Endothelial cell of umbilical vein (primary cell): ENCODE measurements at regions not wholly inside any gene's neighbourhood (a gene's known extent, or its start where the extent isn't known, plus 50 kb on each side); places are given as distances from the start of the nearest gene placed in this dataset.

Experiments used
- BruUV-seq: library from RNA; stranded (reverse); fragments of 400-500 nt; replicated peaks from 2 replicates; lab custom pipeline; 2021; lab: Mats Ljungman, UMichigan
- CTCF ChIA-PET: fragments of 300-600, 350-600 bp; sonication (Branson Sonifier 250); formaldehyde crosslinking; loops from one replicate; lab custom pipeline; 2021; ENCODE audit warnings: antibody characterized with exemption, inconsistent platforms; lab: Charles Lee
- POLR2A ChIA-PET: fragments of 300-600, 350-600 bp; sonication (Branson Sonifier 250); formaldehyde crosslinking; loops from one replicate; lab custom pipeline; 2021; ENCODE audit warnings: antibody characterized with exemption, inconsistent platforms; lab: Charles Lee
- DNase-seq: peaks from one replicate; pipeline ENCODE4 v3.0.0-alpha.2; 2011; ENCODE audit warnings: low read depth, low spot score
- FAIRE-seq: peaks from 2 replicates; lab custom pipeline; 2011; peaks lifted over from hg19 to GRCh38; lab: Jason Lieb, UNC
- H2AFZ ChIP-seq: 2 replicates; pipeline ENCODE4 v1.6.0; 2012; ENCODE audit warnings: low read depth, low read length, control low read depth, inconsistent platforms
- H3K27ac ChIP-seq: 2 replicates; pipeline ENCODE4 v1.5.1; 2011; ENCODE audit warnings: low read depth, mild to moderate bottlenecking, control low read depth, low read length, moderate library complexity; ENCODE audit not compliant: insufficient read depth
- H3K27me3 ChIP-seq, 2 experiments: 2 replicates each; pipeline versions ENCODE4 v1.6.0 to v1.6.1; 2011; ENCODE audit warnings: low read length in 2 of 2, mixed read lengths in 1 of 2; ENCODE audit not compliant: control insufficient read depth in 2 of 2, insufficient read depth in 2 of 2
- H3K36me3 ChIP-seq, 2 experiments: 2 replicates in 1 of 2; 3 replicates in 1 of 2; pipeline ENCODE4 v1.5.1; 2011; ENCODE audit warnings: low read length in 2 of 2, mild to moderate bottlenecking in 1 of 2, moderate library complexity in 1 of 2; ENCODE audit not compliant: control insufficient read depth in 2 of 2, insufficient read depth in 2 of 2; ENCODE audit errors: extremely low read depth in 1 of 2
- H3K4me1 ChIP-seq: 3 replicates; pipeline ENCODE4 v1.5.1; 2011; ENCODE audit warnings: mild to moderate bottlenecking, low read length; ENCODE audit not compliant: control insufficient read depth, insufficient read depth; ENCODE audit errors: extremely low read depth
- H3K4me2 ChIP-seq: 2 replicates; pipeline ENCODE4 v1.6.1; 2011; ENCODE audit warnings: low read length, control low read depth, mixed read lengths; ENCODE audit not compliant: insufficient read depth
- H3K4me3 ChIP-seq, 3 experiments: fragments of 200-600 bp in 1 of 3; sonication (generic), shearing (Covaris generic) in 1 of 3; replicated peaks in 1 of 3; 2 replicates each; pipeline ENCODE4 v1.5.1; 2011 to 2016; ENCODE audit warnings: control low read depth in 3 of 3, low read length in 3 of 3, mild to moderate bottlenecking in 2 of 3, inconsistent platforms in 1 of 3, low read depth in 1 of 3, moderate library complexity in 1 of 3; ENCODE audit not compliant: insufficient read depth in 1 of 3
- H3K79me2 ChIP-seq: 2 replicates; pipeline ENCODE4 v1.6.0; 2012; ENCODE audit warnings: low read length, inconsistent platforms; ENCODE audit not compliant: control insufficient read depth, insufficient read depth
- H3K9ac ChIP-seq: replicated peaks from 2 replicates; pipeline ENCODE3; 2011; ENCODE audit warnings: low read length, control low read depth; ENCODE audit not compliant: insufficient read depth; ENCODE audit errors: extremely low read depth
- H3K9me1 ChIP-seq: replicated peaks from 3 replicates; pipeline ENCODE4 v1.6.0; 2011; ENCODE audit warnings: mild to moderate bottlenecking, low read length; ENCODE audit not compliant: control insufficient read depth, insufficient read depth; ENCODE audit errors: extremely low read depth
- H3K9me3 ChIP-seq: replicated peaks from 2 replicates; pipeline ENCODE4 v1.5.1; 2012; ENCODE audit warnings: low read length, inconsistent platforms; ENCODE audit not compliant: control insufficient read depth, insufficient read depth
- H4K20me1 ChIP-seq: replicated peaks from 2 replicates; pipeline ENCODE3; 2011; ENCODE audit warnings: mild to moderate bottlenecking, low read length; ENCODE audit not compliant: control insufficient read depth, insufficient read depth; ENCODE audit errors: extremely low read depth
- EZH2 ChIP-seq: IDR thresholded peaks from 2 replicates; pipeline ENCODE4 v1.6.1; 2012; ENCODE audit warnings: borderline replicate concordance, low read depth, mild to moderate bottlenecking, moderate library complexity, low read length, inconsistent platforms; ENCODE audit not compliant: severe bottlenecking
- FOS ChIP-seq: IDR thresholded peaks from 2 replicates; pipeline ENCODE4 v1.6.1; 2011; ENCODE audit warnings: mild to moderate bottlenecking, low read length, moderate library complexity, borderline replicate concordance; ENCODE audit not compliant: insufficient read depth
- GATA2 ChIP-seq: IDR thresholded peaks from 2 replicates; pipeline ENCODE4 v1.7.0; 2011; ENCODE audit warnings: low read depth, mild to moderate bottlenecking, moderate library complexity, mixed read lengths, low read length; ENCODE audit not compliant: insufficient read length, insufficient read depth
- JUN ChIP-seq: IDR thresholded peaks from 2 replicates; pipeline ENCODE4 v1.6.1; 2011; ENCODE audit warnings: borderline replicate concordance, low read depth; ENCODE audit not compliant: insufficient read length, insufficient read depth
- MYC ChIP-seq: IDR thresholded peaks from one replicate; pipeline ENCODE4 v1.6.1; 2011; ENCODE audit warnings: mild to moderate bottlenecking, low read depth, low read length
- POLR2A ChIP-seq: IDR thresholded peaks from 2 replicates; pipeline ENCODE4 v1.6.1; 2012; ENCODE audit warnings: low read depth, mild to moderate bottlenecking, control low read depth, low read length
- POLR2AphosphoS5 ChIP-seq: IDR thresholded peaks from 2 replicates; pipeline ENCODE4 v1.6.1; 2012; ENCODE audit warnings: low read depth, mild to moderate bottlenecking, control low read depth, low read length, moderate library complexity; ENCODE audit not compliant: insufficient read depth
- dilution Hi-C: fragments of 300-500 bp; cut with MboI; formaldehyde crosslinking; loops from one replicate; pipeline ENCODE4 v1.15.0; 2019; ENCODE audit warnings: low sequenced_read_pairs; ENCODE audit not compliant: extremely low pct_ligation_motif_present
- intact Hi-C: fragments of 100-400 bp; cut with micrococcal nuclease; formaldehyde crosslinking; loops from one replicate; pipeline ENCODE4 v1.10.0; 2022
- TF ChIP-seq, protein P1 (sequence below), 2 donors: IDR thresholded peaks; 1 replicate in 1 of 2; 2 replicates in 1 of 2; pipeline ENCODE4 v1.5.1; 2011; ENCODE audit warnings: low read length in 2 of 2, mild to moderate bottlenecking in 2 of 2, moderate library complexity in 2 of 2, control low read depth in 1 of 2, inconsistent platforms in 1 of 2, low read depth in 1 of 2; ENCODE audit not compliant: insufficient read depth in 1 of 2; ENCODE audit errors: extremely low read depth in 1 of 2
- TF ChIP-seq, protein P2 (sequence below): IDR thresholded peaks from 2 replicates; pipeline ENCODE4 v1.6.1; 2011; ENCODE audit not compliant: insufficient read depth, insufficient read length

DNA sequence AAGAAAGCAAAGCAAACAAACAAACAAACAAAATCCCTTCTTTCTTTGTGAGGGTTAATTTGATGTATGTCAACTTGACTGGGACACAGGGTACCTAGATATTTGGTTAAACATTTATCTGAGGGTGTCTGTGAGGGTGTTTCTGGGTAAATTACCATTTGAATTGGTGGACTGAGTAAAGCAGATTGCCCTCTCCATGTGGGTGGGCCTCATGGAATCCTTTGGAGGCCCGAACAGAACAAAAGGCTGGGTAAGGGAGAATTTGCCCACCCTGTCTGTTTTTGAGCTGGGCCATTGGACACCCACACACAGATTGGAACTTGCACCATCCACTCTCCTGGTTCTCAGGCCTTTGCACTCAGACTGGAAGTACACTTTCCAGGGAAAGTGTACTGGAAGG lies 628.8 kb upstream of the CITED2 start:
- H3K9ac ChIP-seq, result no peak overlapping the region
- no peak overlapping the region for H2AFZ ChIP-seq
- dilution Hi-C loops (no loop called here), intact Hi-C loops (no loop called here)
- H3K27ac ChIP-seq, result no peak overlapping the region
- no peak overlapping the region for H3K4me3 ChIP-seq
- H3K4me1 ChIP-seq, result no peaks in the 10 kb centered on the region
- ChIA-PET POLR2A (no interaction called here), CTCF (no interaction called here)
- BruUV-seq, result no TSS peak
- H3K36me3 ChIP-seq, result no peaks in the 10 kb centered on the region
- FAIRE-seq (no peak), DNase-seq (no peak)
- H3K4me2 ChIP-seq, result no peak overlapping the region
- no peaks in the 10 kb centered on the region for H3K27me3 ChIP-seq
- no peaks in the 10 kb centered on the region for H4K20me1 ChIP-seq
- TF ChIP-seq GATA2 (no peak), JUN (no peak), POLR2A (no peak), FOS (no peak), EZH2 (no peak), POLR2AphosphoS5 (no peak), MYC (no peak)
- TF ChIP-seq, protein P1, sequence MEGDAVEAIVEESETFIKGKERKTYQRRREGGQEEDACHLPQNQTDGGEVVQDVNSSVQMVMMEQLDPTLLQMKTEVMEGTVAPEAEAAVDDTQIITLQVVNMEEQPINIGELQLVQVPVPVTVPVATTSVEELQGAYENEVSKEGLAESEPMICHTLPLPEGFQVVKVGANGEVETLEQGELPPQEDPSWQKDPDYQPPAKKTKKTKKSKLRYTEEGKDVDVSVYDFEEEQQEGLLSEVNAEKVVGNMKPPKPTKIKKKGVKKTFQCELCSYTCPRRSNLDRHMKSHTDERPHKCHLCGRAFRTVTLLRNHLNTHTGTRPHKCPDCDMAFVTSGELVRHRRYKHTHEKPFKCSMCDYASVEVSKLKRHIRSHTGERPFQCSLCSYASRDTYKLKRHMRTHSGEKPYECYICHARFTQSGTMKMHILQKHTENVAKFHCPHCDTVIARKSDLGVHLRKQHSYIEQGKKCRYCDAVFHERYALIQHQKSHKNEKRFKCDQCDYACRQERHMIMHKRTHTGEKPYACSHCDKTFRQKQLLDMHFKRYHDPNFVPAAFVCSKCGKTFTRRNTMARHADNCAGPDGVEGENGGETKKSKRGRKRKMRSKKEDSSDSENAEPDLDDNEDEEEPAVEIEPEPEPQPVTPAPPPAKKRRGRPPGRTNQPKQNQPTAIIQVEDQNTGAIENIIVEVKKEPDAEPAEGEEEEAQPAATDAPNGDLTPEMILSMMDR (IDR thresholded peaks at IDR 0.05; ENCODE audit: extremely low read depth in 1 of 2, insufficient read depth in 1 of 2, low read depth in 1 of 2, low read length in 2 of 2), result no peak
- TF ChIP-seq, protein P2, sequence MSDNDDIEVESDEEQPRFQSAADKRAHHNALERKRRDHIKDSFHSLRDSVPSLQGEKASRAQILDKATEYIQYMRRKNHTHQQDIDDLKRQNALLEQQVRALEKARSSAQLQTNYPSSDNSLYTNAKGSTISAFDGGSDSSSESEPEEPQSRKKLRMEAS, result no peak
- no peaks in the 10 kb centered on the region for H3K79me2 ChIP-seq
- H3K9me1 ChIP-seq, result no peaks in the 10 kb centered on the region
- H3K9me3 ChIP-seq, result no peaks in the 10 kb centered on the region
